CD4-positive, alpha-beta T cell (primary cell): ENCODE measurements at regions not wholly inside any gene's neighbourhood (a gene's known extent, or its start where the extent isn't known, plus 50 kb on each side); places are given as distances from the start of the nearest gene placed in this dataset.

Experiments used
- ATAC-seq: fragments of 200-7000 bp; cut with Tn5 transposase; one replicate; pipeline ENCODE4 v1.10.0; 2022; ENCODE audit warnings: mild to moderate bottlenecking; ENCODE audit not compliant: poor library complexity
- CTCF ChIA-PET: fragments of 350-600 bp; sonication (Branson Sonifier 250); formaldehyde crosslinking; loops from one replicate; lab custom pipeline; 2021; ENCODE audit warnings: antibody characterized with exemption, inconsistent platforms; lab: Charles Lee
- POLR2A ChIA-PET: fragments of 350-600 bp; sonication (Branson Sonifier 250); formaldehyde crosslinking; loops from one replicate; lab custom pipeline; 2021; ENCODE audit warnings: antibody characterized with exemption, inconsistent platforms; lab: Charles Lee
- DNase-seq, 14 experiments: peaks; one replicate each; pipeline ENCODE4 v3.0.0-alpha.2; 2013 to 2020; ENCODE audit warnings: mixed read lengths in 2 of 14
- H3K27ac ChIP-seq, 2 donors: one replicate each; pipeline versions ENCODE4 v1.5.1 to v1.7.0; 2013; ENCODE audit warnings: low read length in 2 of 2, low read depth in 1 of 2, mild to moderate bottlenecking in 1 of 2
- H3K27me3 ChIP-seq, 2 experiments: 1 replicate in 1 of 2; 2 replicates in 1 of 2; pipeline versions ENCODE4 v1.6.1 to v1.7.0; 2013; ENCODE audit warnings: low read length in 2 of 2, control low read depth in 1 of 2, mild to moderate bottlenecking in 1 of 2, moderate library complexity in 1 of 2; ENCODE audit not compliant: insufficient read depth in 2 of 2, control insufficient read depth in 1 of 2
- H3K36me3 ChIP-seq: one replicate; pipeline ENCODE4 v1.6.1; 2013; ENCODE audit warnings: low read length, control low read depth; ENCODE audit not compliant: insufficient read depth
- H3K4me1 ChIP-seq: one replicate; pipeline ENCODE4 v1.6.1; 2013; ENCODE audit warnings: low read length, control low read depth; ENCODE audit not compliant: insufficient read depth
- H3K4me3 ChIP-seq: one replicate; pipeline ENCODE4 v1.5.1; 2013; ENCODE audit warnings: mild to moderate bottlenecking, low read length, moderate library complexity
- H3K9me3 ChIP-seq, 2 experiments: 1 replicate in 1 of 2; 2 replicates in 1 of 2; pipeline versions ENCODE4 v1.6.1 to v1.7.0; 2013; ENCODE audit warnings: low read length in 2 of 2, mild to moderate bottlenecking in 2 of 2, control low read depth in 1 of 2, moderate library complexity in 1 of 2; ENCODE audit not compliant: control insufficient read depth in 1 of 2, insufficient read depth in 1 of 2
- H3K27ac Mint-ChIP-seq: one replicate; pipeline ENCODE4 v1.8.0; 2020; ENCODE audit warnings: mixed read lengths
- H3K27me3 Mint-ChIP-seq: one replicate; pipeline ENCODE4 v1.8.0; 2021; ENCODE audit warnings: mixed read lengths
- H3K36me3 Mint-ChIP-seq: one replicate; pipeline ENCODE4 v1.8.0; 2021; ENCODE audit warnings: low read depth, mixed read lengths
- H3K4me1 Mint-ChIP-seq: one replicate; pipeline ENCODE4 v1.8.0; 2021; ENCODE audit warnings: low read depth, mixed read lengths
- H3K4me3 Mint-ChIP-seq: one replicate; pipeline ENCODE4 v1.8.0; 2020; ENCODE audit warnings: mild to moderate bottlenecking, mixed read lengths
- H3K9me3 Mint-ChIP-seq: one replicate; pipeline ENCODE4 v1.8.0; 2020; ENCODE audit warnings: mixed read lengths
- intact Hi-C, 2 experiments: fragments of 100-400 bp; cut with DNase I in 1 of 2; cut with micrococcal nuclease in 1 of 2; formaldehyde crosslinking; loops; one replicate each; pipeline versions ENCODE4 v1.15.1 to v1.9.0; 2023 to 2025; cut with DNase I, micrococcal nuclease
- TF ChIP-seq, protein P1 (sequence below): fragments of 200-600 bp; IDR thresholded peaks from one replicate; pipeline ENCODE4 v1.8.0; 2022; ENCODE audit warnings: antibody characterized with exemption, mild to moderate bottlenecking

DNA sequence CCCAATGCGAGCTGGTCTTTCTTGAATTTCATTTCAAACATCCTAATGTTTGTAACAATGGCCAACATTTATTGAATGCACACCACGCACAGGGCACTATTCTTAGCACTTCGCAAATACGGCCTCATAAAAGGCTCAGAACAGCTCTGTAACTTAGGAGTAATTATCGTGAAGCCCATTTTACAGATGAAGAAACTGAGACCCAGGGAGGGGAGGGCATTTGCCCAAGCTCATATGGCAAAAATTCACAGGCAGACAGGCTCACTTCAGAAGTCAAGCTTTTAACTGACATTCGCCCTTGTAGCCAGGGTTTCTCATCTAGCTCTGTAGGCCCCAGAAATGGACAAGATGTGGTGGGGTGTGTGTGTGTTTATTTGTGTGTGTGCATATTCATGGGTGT lies 60.3 kb upstream of the TBX3 start:
- POLR2A ChIA-PET = no interaction called here
- Mint-ChIP-seq H3K27me3 (peaks cover 4% of the 10 kb centered on the region), H3K4me3 (no peak overlapping the region), H3K4me1 (no peaks in the 10 kb centered on the region), H3K27ac (no peak overlapping the region), H3K36me3 (no peaks in the 10 kb centered on the region), H3K9me3 (no peaks in the 10 kb centered on the region)
- H3K4me3 ChIP-seq = no peak overlapping the region
- ATAC-seq (no peak), DNase-seq (no peak)
- H3K4me1 ChIP-seq = no peaks in the 10 kb centered on the region
- H3K27ac ChIP-seq = no peak overlapping the region
- TF ChIP-seq, protein P1, sequence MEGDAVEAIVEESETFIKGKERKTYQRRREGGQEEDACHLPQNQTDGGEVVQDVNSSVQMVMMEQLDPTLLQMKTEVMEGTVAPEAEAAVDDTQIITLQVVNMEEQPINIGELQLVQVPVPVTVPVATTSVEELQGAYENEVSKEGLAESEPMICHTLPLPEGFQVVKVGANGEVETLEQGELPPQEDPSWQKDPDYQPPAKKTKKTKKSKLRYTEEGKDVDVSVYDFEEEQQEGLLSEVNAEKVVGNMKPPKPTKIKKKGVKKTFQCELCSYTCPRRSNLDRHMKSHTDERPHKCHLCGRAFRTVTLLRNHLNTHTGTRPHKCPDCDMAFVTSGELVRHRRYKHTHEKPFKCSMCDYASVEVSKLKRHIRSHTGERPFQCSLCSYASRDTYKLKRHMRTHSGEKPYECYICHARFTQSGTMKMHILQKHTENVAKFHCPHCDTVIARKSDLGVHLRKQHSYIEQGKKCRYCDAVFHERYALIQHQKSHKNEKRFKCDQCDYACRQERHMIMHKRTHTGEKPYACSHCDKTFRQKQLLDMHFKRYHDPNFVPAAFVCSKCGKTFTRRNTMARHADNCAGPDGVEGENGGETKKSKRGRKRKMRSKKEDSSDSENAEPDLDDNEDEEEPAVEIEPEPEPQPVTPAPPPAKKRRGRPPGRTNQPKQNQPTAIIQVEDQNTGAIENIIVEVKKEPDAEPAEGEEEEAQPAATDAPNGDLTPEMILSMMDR = no peak
- H3K36me3 ChIP-seq = no peaks in the 10 kb centered on the region
- H3K9me3 ChIP-seq = peaks cover 0 to 15% of the 10 kb centered on the region in 2 experiments
- intact Hi-C loops = no loop called here
- CTCF ChIA-PET = no interaction called here
- H3K27me3 ChIP-seq = no peaks in the 10 kb centered on the region

DNA sequence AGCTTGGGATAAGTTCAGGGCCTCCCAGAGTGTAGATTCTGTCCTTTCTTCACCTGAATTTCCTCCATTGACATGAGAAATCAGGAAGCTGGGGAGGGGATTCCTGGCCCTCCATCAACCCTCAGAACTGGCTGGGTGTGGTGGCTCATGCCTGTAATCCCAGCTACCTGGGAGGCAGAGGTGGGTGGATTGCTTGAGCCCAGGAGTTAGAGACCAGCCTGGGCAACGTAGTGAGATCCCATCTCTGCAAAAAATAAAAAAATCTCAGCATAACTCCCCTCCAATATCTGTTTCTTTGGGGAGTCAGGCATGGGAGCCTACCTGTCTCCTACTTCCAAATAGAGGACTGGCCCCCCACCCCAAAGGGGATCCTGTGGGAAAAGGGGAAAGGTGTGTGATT lies 59.8 kb upstream of the TBX3 start:
- CTCF ChIA-PET = no interaction called here
- intact Hi-C loops = no loop called here
- ATAC-seq = no peak

DNA sequence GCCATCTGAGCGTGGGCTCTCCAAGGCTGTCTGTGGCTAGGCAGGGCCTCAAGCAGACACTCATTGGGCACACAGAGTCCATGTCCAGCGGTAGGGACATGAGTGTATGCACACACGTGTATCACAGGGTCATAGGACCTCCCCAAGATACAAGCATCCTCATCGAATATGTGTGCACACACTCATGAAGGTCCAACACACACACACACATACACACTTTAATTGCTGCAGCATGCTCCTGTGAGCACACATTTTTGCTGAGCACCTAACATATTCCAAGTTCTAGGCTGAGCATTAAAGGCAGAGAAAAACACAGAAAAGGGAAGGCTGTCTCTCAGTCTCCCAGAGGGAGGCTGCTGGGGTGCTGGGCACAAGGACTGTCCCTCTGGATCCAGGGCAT lies 59.3 kb upstream of the TBX3 start:
- peaks cover 8% of the 10 kb centered on the region for H3K27me3 Mint-ChIP-seq
- H3K36me3 Mint-ChIP-seq = no peaks in the 10 kb centered on the region
- peaks cover 0 to 4% of the 10 kb centered on the region in 2 experiments for H3K27me3 ChIP-seq
- H3K4me1 Mint-ChIP-seq = no peaks in the 10 kb centered on the region
- TF ChIP-seq, protein P1 = no peak
- no peak overlapping the region for H3K4me3 Mint-ChIP-seq
- DNase-seq = no peak
- H3K9me3 Mint-ChIP-seq = no peaks in the 10 kb centered on the region
- H3K4me1 ChIP-seq = no peaks in the 10 kb centered on the region
- POLR2A ChIA-PET = no interaction called here
- no peak overlapping the region for H3K27ac ChIP-seq
- CTCF ChIA-PET = no interaction called here
- intact Hi-C loops = no loop called here
- no peaks in the 10 kb centered on the region for H3K36me3 ChIP-seq
- no peak overlapping the region for H3K27ac Mint-ChIP-seq
- peaks cover 0 to 15% of the 10 kb centered on the region in 2 experiments for H3K9me3 ChIP-seq
- no peak for ATAC-seq
- H3K4me3 ChIP-seq = no peak overlapping the region

More for the DNA sequence above, 59.8 kb upstream of the TBX3 start:
- peaks cover 0 to 2% of the 10 kb centered on the region in 2 experiments for H3K27me3 ChIP-seq
- H3K9me3 ChIP-seq = peaks cover 0 to 15% of the 10 kb centered on the region in 2 experiments
- no peak overlapping the region for H3K4me3 ChIP-seq
- H3K4me1 ChIP-seq = no peaks in the 10 kb centered on the region
- H3K4me3 Mint-ChIP-seq = no peak overlapping the region
- H3K27ac Mint-ChIP-seq = no peak overlapping the region
- H3K36me3 ChIP-seq = no peaks in the 10 kb centered on the region
- H3K36me3 Mint-ChIP-seq = no peaks in the 10 kb centered on the region
- H3K9me3 Mint-ChIP-seq = no peaks in the 10 kb centered on the region
- H3K27me3 Mint-ChIP-seq = peaks cover 6% of the 10 kb centered on the region
- TF ChIP-seq, protein P1 = no peak
- DNase-seq = no peak
- POLR2A ChIA-PET = no interaction called here
- no peak overlapping the region for H3K27ac ChIP-seq
- H3K4me1 Mint-ChIP-seq = no peaks in the 10 kb centered on the region
